Muscle of leg (tissue), 3 donors: ENCODE measurements at regions not wholly inside any gene's neighbourhood (a gene's known extent, or its start where the extent isn't known, plus 50 kb on each side); places are given as distances from the start of the nearest gene placed in this dataset.
A peak's percentile ranks its signal among the peaks of the same experiment; 100 is the strongest.

Experiments used
- DNase-seq: peaks from one replicate; pipeline ENCODE4 v3.0.0; 2013
- H3K27ac ChIP-seq: one replicate; pipeline ENCODE4 v1.5.1; 2013; ENCODE audit warnings: mild to moderate bottlenecking, low read length, control low read depth
- H3K27me3 ChIP-seq: one replicate; pipeline ENCODE4 v1.6.1; 2013; ENCODE audit warnings: low read length; ENCODE audit not compliant: control insufficient read depth, insufficient read depth
- H3K36me3 ChIP-seq: one replicate; pipeline ENCODE4 v1.6.1; 2013; ENCODE audit warnings: low read length; ENCODE audit not compliant: control insufficient read depth, insufficient read depth
- H3K4me1 ChIP-seq: one replicate; pipeline ENCODE4 v1.6.1; 2013; ENCODE audit warnings: low read length; ENCODE audit not compliant: control insufficient read depth, insufficient read depth
- H3K4me3 ChIP-seq: one replicate; pipeline ENCODE4 v1.5.1; 2013; ENCODE audit warnings: low read length, control low read depth
- H3K9me3 ChIP-seq: replicated peaks from 2 replicates; pipeline ENCODE4 v1.6.1; 2013; ENCODE audit warnings: low read depth, low read length; ENCODE audit not compliant: control insufficient read depth
- WGBS: methylation state at CpG from one replicate; pipeline ENCODE4 v1.1.5; 2013; ENCODE audit warnings: missing lambda C conversion rate; ENCODE audit not compliant: insufficient coverage; 5-methylcytosine and 5-hydroxymethylcytosine counted together

DNA sequence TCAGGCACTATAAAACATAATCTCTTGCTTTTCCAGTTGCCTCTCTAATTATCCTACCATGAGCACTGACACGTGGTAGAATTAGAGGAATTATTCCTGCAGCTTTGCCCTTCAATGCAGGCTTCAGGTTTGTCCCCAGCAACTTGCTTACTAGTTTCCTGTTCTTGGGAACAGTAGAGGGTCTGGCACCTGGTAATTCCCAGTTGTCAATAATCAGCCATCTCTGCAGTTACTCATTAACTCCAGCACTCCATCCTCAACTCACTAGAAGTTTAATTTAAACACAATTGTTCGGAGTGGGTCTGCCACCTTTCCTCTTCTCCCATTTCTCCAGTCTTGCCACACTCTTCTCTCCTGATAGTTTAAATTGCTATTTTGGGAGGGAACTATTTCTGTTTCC lies 324.3 kb upstream of the KIAA1217 start:
- Histone ChIP-seq H3K27ac (no peak overlapping the region), H3K9me3 (no peaks in the 10 kb centered on the region), H3K27me3 (no peaks in the 10 kb centered on the region), H3K36me3 (no peaks in the 10 kb centered on the region), H3K4me1 (no peaks in the 10 kb centered on the region), H3K4me3 (no peak overlapping the region)
- no peak for DNase-seq
- WGBS = no CpG with 5 or more reads among the region's 2 CpGs

DNA sequence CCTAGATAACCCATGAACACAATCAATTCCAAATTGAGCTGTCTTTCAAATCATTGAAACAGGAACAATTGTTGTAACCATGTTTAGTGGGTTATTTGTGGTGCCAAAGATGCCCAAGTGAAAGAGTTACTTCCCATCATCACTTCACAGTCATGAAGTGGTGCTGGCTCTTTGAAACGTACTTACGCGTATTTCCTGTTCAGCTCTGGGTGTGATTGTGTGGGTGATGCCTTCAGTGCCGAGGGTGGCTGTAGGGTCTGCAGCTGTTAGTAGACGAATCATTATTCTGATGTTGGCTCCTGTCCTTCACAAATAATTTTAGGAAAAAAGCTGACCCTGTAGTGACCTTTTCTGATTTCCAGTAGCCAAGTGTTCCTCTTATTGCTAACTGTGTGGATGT lies 323.1 kb upstream of the KIAA1217 start:
- Histone ChIP-seq H3K36me3 (no peaks in the 10 kb centered on the region), H3K4me1 (no peaks in the 10 kb centered on the region), H3K27ac (no peak overlapping the region), H3K9me3 (no peaks in the 10 kb centered on the region), H3K27me3 (no peaks in the 10 kb centered on the region), H3K4me3 (no peak overlapping the region)
- no peak for DNase-seq
- no CpG with 5 or more reads among the region's 5 CpGs for WGBS

GRCh38 chr10:23886355-23886754 lies 322.6 kb upstream of the KIAA1217 start:
- Histone ChIP-seq H3K27ac (no peak overlapping the region), H3K4me3 (no peak overlapping the region), H3K4me1 (no peaks in the 10 kb centered on the region), H3K9me3 (no peaks in the 10 kb centered on the region), H3K36me3 (no peaks in the 10 kb centered on the region), H3K27me3 (no peaks in the 10 kb centered on the region)
- 53% methylated on average over 3 of the region's 6 CpGs for WGBS
- DNase-seq = no peak

GRCh38 chr10:23891301-23891700 lies 317.6 kb upstream of the KIAA1217 start:
- H3K27me3 ChIP-seq = no peaks in the 10 kb centered on the region
- H3K4me3 ChIP-seq = no peak overlapping the region
- H3K4me1 ChIP-seq = no peaks in the 10 kb centered on the region
- WGBS = 87% methylated on average over 2 of the region's 4 CpGs
- DNase-seq = no peak
- no peaks in the 10 kb centered on the region for H3K36me3 ChIP-seq
- H3K9me3 ChIP-seq = no peaks in the 10 kb centered on the region
- H3K27ac ChIP-seq = no peak overlapping the region

- Histone ChIP-seq H3K27ac (no peak overlapping the region), H3K36me3 (no peaks in the 10 kb centered on the region), H3K27me3 (no peaks in the 10 kb centered on the region), H3K9me3 (no peaks in the 10 kb centered on the region), H3K4me3 (no peak overlapping the region), H3K4me1 (no peaks in the 10 kb centered on the region)
- DNase-seq = no peak
Measured at GRCh38 chr10:23892296-23892695, 316.6 kb upstream of the KIAA1217 start.

GRCh38 chr10:23897267-23897666 lies 311.7 kb upstream of the KIAA1217 start:
- no peak for DNase-seq
- no peak overlapping the region for H3K4me3 ChIP-seq
- no CpG with 5 or more reads among the region's 4 CpGs for WGBS

DNA sequence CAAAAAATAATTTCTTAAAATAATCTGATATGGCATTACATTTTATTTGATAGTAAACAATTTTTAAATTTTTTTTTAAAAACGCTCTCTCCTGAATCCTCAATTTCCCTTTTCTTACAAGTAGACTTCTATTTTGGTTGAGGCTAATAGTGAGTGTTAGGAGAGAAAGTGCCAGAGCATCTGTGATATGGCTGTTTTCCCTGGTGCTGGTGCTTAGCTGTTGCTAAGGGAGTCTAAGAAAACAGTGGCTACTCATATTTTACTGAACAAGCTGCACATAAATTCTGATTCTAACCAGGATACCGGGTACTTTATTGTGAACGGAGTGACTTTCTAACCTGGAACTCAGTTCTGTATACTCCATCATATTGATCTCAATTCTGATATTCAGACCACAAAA lies 311.1 kb upstream of the KIAA1217 start:
- Histone ChIP-seq H3K27ac (no peak overlapping the region), H3K36me3 (no peaks in the 10 kb centered on the region), H3K4me1 (no peaks in the 10 kb centered on the region), H3K27me3 (no peaks in the 10 kb centered on the region), H3K9me3 (no peaks in the 10 kb centered on the region), H3K4me3 (no peak overlapping the region)
- no CpG with 5 or more reads among the region's 3 CpGs for WGBS
- DNase-seq = peak; percentile 33

More at GRCh38 chr10:23897267-23897666, 311.7 kb upstream of the KIAA1217 start:
- H3K36me3 ChIP-seq = no peaks in the 10 kb centered on the region
- H3K27me3 ChIP-seq = no peaks in the 10 kb centered on the region
- H3K4me1 ChIP-seq = no peaks in the 10 kb centered on the region
- H3K27ac ChIP-seq = no peak overlapping the region
- H3K9me3 ChIP-seq = no peaks in the 10 kb centered on the region

GRCh38 chr10:23899166-23899565 lies 309.8 kb upstream of the KIAA1217 start:
- H3K36me3 ChIP-seq = no peaks in the 10 kb centered on the region
- no CpG with 5 or more reads among the region's 2 CpGs for WGBS

GRCh38 chr10:23910291-23910690 lies 298.6 kb upstream of the KIAA1217 start:
- peak; percentile 52 for DNase-seq
- WGBS = 100% methylated on average over 1 of the region's 2 CpGs

More at GRCh38 chr10:23899166-23899565, 309.8 kb upstream of the KIAA1217 start:
- H3K4me3 ChIP-seq = no peak overlapping the region
- no peaks in the 10 kb centered on the region for H3K27me3 ChIP-seq
- no peaks in the 10 kb centered on the region for H3K4me1 ChIP-seq
- no peaks in the 10 kb centered on the region for H3K9me3 ChIP-seq
- DNase-seq = no peak
- no peak overlapping the region for H3K27ac ChIP-seq

GRCh38 chr10:23912884-23913404 lies 296.0 kb upstream of the KIAA1217 start:
- no peak overlapping the region for H3K27ac ChIP-seq
- DNase-seq = no peak
- peaks cover 18% of the 10 kb centered on the region for H3K4me1 ChIP-seq
- WGBS = 36% methylated on average over 3 of the region's 6 CpGs
- no peak overlapping the region for H3K4me3 ChIP-seq
- no peaks in the 10 kb centered on the region for H3K36me3 ChIP-seq
- H3K9me3 ChIP-seq = no peaks in the 10 kb centered on the region
- no peaks in the 10 kb centered on the region for H3K27me3 ChIP-seq

More at GRCh38 chr10:23910291-23910690, 298.6 kb upstream of the KIAA1217 start:
- Histone ChIP-seq H3K36me3 (no peaks in the 10 kb centered on the region), H3K9me3 (no peaks in the 10 kb centered on the region), H3K4me3 (no peak overlapping the region), H3K27me3 (no peaks in the 10 kb centered on the region), H3K4me1 (peaks cover 5% of the 10 kb centered on the region), H3K27ac (no peak overlapping the region)

DNA sequence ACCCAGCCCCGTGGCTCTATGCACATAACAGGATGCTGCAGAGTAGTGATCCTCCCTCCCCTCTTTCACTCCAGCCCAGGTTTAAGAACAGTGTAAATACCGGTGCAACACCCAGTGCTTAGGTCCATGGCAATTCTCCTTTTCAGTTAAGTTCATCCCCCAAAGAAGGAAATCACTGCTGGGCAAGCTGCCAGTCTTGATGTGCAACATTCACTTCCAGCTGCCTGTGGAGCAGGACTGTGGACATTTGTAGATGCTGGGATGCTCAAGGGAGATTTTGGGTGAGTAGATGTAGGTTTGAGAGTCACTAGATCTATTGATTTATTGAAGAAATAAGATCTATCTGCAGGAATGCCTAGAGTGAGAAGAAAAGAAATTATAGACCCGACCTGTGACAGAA lies 294.3 kb upstream of the KIAA1217 start:
- Histone ChIP-seq H3K27me3 (no peaks in the 10 kb centered on the region), H3K36me3 (no peaks in the 10 kb centered on the region), H3K27ac (no peak overlapping the region), H3K4me3 (no peak overlapping the region), H3K9me3 (no peaks in the 10 kb centered on the region), H3K4me1 (peaks cover 28% of the 10 kb centered on the region)
- DNase-seq = peak; percentile 31
- WGBS = 39% methylated on average over 2 of the region's 3 CpGs
